Neural progenitor cell (in vitro differentiated cells): ENCODE measurements at regions not wholly inside any gene's neighbourhood (a gene's known extent, or its start where the extent isn't known, plus 50 kb on each side); places are given as distances from the start of the nearest gene placed in this dataset.

Experiments used
- DNase-seq: peaks from one replicate; pipeline ENCODE4 v3.0.0-alpha.2; 2016; ENCODE audit warnings: low spot score
- H2AFZ ChIP-seq: fragments of 200-600 bp; sonication (generic); replicated peaks from 2 replicates; pipeline ENCODE4 v1.6.1; 2016; ENCODE audit warnings: antibody characterized with exemption
- H3F3A ChIP-seq: fragments of 200-600 bp; sonication (generic); 2 replicates; pipeline ENCODE4 v1.6.1; 2016; ENCODE audit warnings: antibody characterized with exemption, low read depth
- H3K27ac ChIP-seq: fragments of 200-600 bp; sonication (generic); 2 replicates; pipeline ENCODE4 v1.5.1; 2016; ENCODE audit warnings: mild to moderate bottlenecking
- H3K27me3 ChIP-seq: fragments of 200-600 bp; sonication (generic); 2 replicates; pipeline ENCODE4 v1.6.1; 2016; ENCODE audit warnings: mild to moderate bottlenecking, moderate library complexity
- H3K36me3 ChIP-seq: fragments of 200-600 bp; sonication (generic); 2 replicates; pipeline ENCODE4 v1.5.1; 2016
- H3K4me1 ChIP-seq: fragments of 200-600 bp; sonication (generic); 2 replicates; pipeline ENCODE4 v1.6.1; 2016; ENCODE audit warnings: mixed run types
- H3K4me2 ChIP-seq: fragments of 200-600 bp; sonication (generic); 2 replicates; pipeline ENCODE4 v1.6.1; 2016
- H3K4me3 ChIP-seq: fragments of 200-600 bp; sonication (generic); 2 replicates; pipeline ENCODE4 v1.5.1; 2016
- H3K79me2 ChIP-seq: fragments of 200-600 bp; sonication (generic); 2 replicates; pipeline ENCODE4 v1.6.1; 2016; ENCODE audit warnings: low read depth
- H3K9ac ChIP-seq: fragments of 200-600 bp; sonication (generic); 2 replicates; pipeline ENCODE4 v1.6.1; 2016
- H3K9me3 ChIP-seq: fragments of 200-600 bp; sonication (generic); 2 replicates; pipeline ENCODE4 v1.5.1; 2016; ENCODE audit warnings: low read depth
- H4K20me1 ChIP-seq: fragments of 200-600 bp; sonication (generic); 2 replicates; pipeline ENCODE4 v1.6.1; 2016; ENCODE audit warnings: low read depth
- H3K27ac Mint-ChIP-seq: 3 replicates; pipeline ENCODE4 v1.8.0; 2021; ENCODE audit warnings: mixed read lengths
- H3K27me3 Mint-ChIP-seq: 2 replicates; pipeline ENCODE4 v1.8.0; 2022; ENCODE audit warnings: low read depth, mild to moderate bottlenecking, inconsistent platforms, moderate library complexity, mixed read lengths; ENCODE audit not compliant: insufficient read depth
- H3K36me3 Mint-ChIP-seq: 3 replicates; pipeline ENCODE4 v1.8.0; 2021; ENCODE audit warnings: mixed read lengths
- H3K4me1 Mint-ChIP-seq: 3 replicates; pipeline ENCODE4 v1.8.0; 2021; ENCODE audit warnings: mixed read lengths
- H3K4me3 Mint-ChIP-seq: 3 replicates; pipeline ENCODE4 v1.8.0; 2021; ENCODE audit warnings: mild to moderate bottlenecking, moderate library complexity, mixed read lengths
- H3K9me3 Mint-ChIP-seq: 3 replicates; pipeline ENCODE4 v1.8.0; 2020; ENCODE audit warnings: mixed read lengths
- EZH2 ChIP-seq: fragments of 200-600 bp; sonication (generic); IDR thresholded peaks from 2 replicates; pipeline ENCODE4 v1.6.1; 2017; ENCODE audit warnings: antibody characterized with exemption, mild to moderate bottlenecking, moderate library complexity
- EZH2phosphoT487 ChIP-seq: fragments of 200-600 bp; sonication (generic); IDR thresholded peaks from 2 replicates; pipeline ENCODE4 v1.6.1; 2017; ENCODE audit warnings: antibody characterized with exemption
- TF ChIP-seq, protein P1 (sequence below): fragments of 200-600 bp; sonication (generic); IDR thresholded peaks from 2 replicates; pipeline ENCODE4 v1.5.1; 2017; ENCODE audit warnings: antibody characterized with exemption, mild to moderate bottlenecking

DNA sequence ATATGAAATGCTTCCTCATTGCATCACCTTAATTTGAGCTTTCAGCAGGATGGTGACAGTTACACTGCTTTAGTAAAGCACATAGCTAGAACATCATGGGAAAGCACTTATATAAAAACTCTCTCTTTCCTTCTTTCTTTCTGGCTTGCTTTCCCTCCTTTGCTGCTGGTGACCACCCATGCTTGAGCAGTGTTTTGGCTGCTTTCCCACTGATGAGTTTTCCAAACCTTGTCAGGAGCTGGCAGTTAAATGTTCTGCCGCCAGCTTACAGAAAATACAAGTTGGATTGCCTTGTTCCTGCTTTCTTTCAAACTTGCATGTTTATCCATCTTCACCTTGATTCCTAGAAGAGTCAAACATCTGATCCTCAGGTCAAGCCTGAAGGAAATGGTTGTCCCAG is 323.9 kb downstream of the FOXA2 start:
- no peak overlapping the region for H2AFZ ChIP-seq
- H3K36me3 ChIP-seq: no peaks in the 10 kb centered on the region
- no peak overlapping the region for H3K4me2 ChIP-seq
- H3K9me3 Mint-ChIP-seq: no peaks in the 10 kb centered on the region
- no peak overlapping the region for H3K4me3 ChIP-seq
- H3F3A ChIP-seq: no peaks in the 10 kb centered on the region
- TF ChIP-seq EZH2phosphoT487 (no peak), EZH2 (no peak)
- TF ChIP-seq, protein P1, sequence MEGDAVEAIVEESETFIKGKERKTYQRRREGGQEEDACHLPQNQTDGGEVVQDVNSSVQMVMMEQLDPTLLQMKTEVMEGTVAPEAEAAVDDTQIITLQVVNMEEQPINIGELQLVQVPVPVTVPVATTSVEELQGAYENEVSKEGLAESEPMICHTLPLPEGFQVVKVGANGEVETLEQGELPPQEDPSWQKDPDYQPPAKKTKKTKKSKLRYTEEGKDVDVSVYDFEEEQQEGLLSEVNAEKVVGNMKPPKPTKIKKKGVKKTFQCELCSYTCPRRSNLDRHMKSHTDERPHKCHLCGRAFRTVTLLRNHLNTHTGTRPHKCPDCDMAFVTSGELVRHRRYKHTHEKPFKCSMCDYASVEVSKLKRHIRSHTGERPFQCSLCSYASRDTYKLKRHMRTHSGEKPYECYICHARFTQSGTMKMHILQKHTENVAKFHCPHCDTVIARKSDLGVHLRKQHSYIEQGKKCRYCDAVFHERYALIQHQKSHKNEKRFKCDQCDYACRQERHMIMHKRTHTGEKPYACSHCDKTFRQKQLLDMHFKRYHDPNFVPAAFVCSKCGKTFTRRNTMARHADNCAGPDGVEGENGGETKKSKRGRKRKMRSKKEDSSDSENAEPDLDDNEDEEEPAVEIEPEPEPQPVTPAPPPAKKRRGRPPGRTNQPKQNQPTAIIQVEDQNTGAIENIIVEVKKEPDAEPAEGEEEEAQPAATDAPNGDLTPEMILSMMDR: no peak
- no peak overlapping the region for H3K27ac Mint-ChIP-seq
- H4K20me1 ChIP-seq: no peaks in the 10 kb centered on the region
- no peak overlapping the region for H3K27ac ChIP-seq
- no peaks in the 10 kb centered on the region for H3K4me1 ChIP-seq
- H3K27me3 ChIP-seq: peaks cover 4% of the 10 kb centered on the region
- H3K36me3 Mint-ChIP-seq: no peaks in the 10 kb centered on the region
- H3K79me2 ChIP-seq: no peaks in the 10 kb centered on the region
- DNase-seq: no peak
- H3K4me3 Mint-ChIP-seq: no peak overlapping the region
- H3K9ac ChIP-seq: no peak overlapping the region
- peaks cover 3% of the 10 kb centered on the region for H3K27me3 Mint-ChIP-seq
- H3K4me1 Mint-ChIP-seq: no peaks in the 10 kb centered on the region
- no peaks in the 10 kb centered on the region for H3K9me3 ChIP-seq

DNA sequence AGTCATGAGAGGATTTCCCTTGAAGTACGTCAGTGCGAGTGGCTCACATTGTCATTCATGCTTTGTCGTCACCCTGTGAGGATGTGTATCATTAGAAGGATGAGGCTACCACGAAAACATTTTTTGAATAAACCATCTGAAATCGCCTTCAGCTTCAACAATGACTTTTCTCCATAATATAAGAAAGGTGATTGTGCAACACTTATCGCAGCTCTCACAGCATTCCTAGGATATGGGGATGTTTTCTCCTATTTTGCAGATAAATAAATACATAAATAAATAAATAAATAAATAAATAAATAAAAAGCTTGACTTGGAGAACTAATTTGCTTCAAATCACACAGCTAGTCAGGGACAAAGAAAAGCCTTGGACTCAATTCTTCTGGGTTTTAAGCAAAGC is 326.5 kb downstream of the FOXA2 start:
- H3K27me3 Mint-ChIP-seq: no peaks in the 10 kb centered on the region

DNA sequence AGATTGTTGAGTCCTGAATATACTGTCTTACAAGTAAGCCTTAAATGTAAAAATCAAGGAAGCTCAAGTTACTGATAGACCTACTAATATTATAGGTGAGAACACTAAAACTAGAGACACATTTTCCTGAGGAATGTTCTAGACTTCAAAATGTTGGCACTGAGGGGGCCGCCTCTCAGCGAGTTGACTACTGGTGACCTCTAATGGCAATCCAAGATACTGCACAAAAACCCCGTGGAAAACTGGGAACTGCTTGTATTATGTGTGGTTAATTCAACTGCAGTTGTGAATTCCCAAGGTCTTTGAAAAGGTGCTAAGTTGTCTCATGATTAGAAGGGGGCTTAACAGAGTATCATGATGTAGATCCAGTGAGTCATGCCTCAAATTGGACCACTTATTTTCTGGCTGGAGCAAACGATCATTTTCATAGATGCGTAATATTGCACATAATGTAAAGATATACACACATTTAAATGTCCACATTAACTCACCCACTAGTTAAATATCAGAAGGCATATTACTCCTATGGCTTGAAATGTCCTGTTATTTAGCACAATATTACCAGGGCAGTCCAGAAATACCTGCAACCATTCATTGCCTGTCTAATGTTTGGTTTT is 336.2 kb downstream of the FOXA2 start:
- H3K79me2 ChIP-seq: no peaks in the 10 kb centered on the region
- no peaks in the 10 kb centered on the region for H3K4me1 ChIP-seq
- H3K27me3 Mint-ChIP-seq: peaks cover 2% of the 10 kb centered on the region
- H3F3A ChIP-seq: no peaks in the 10 kb centered on the region
- H3K9ac ChIP-seq: no peak overlapping the region
- H3K36me3 ChIP-seq: no peaks in the 10 kb centered on the region
- TF ChIP-seq, protein P1: peak; percentile 80
- no peak for TF ChIP-seq EZH2
- H2AFZ ChIP-seq: no peak overlapping the region
- no peaks in the 10 kb centered on the region for H3K4me1 Mint-ChIP-seq
- peak; percentile 65 for DNase-seq
- no peak overlapping the region for H3K4me3 ChIP-seq
- no peaks in the 10 kb centered on the region for H3K9me3 ChIP-seq
- H3K9me3 Mint-ChIP-seq: no peaks in the 10 kb centered on the region
- no peaks in the 10 kb centered on the region for H4K20me1 ChIP-seq
- no peak overlapping the region for H3K4me2 ChIP-seq
- no peaks in the 10 kb centered on the region for H3K36me3 Mint-ChIP-seq
- no peak overlapping the region for H3K27ac ChIP-seq
- no peak overlapping the region for H3K4me3 Mint-ChIP-seq
- no peak overlapping the region for H3K27ac Mint-ChIP-seq
- no peaks in the 10 kb centered on the region for H3K27me3 ChIP-seq

More for the DNA sequence above, 326.5 kb downstream of the FOXA2 start:
- Histone ChIP-seq H3K27ac (no peak overlapping the region), H4K20me1 (no peaks in the 10 kb centered on the region), H3F3A (no peaks in the 10 kb centered on the region), H3K9me3 (no peaks in the 10 kb centered on the region), H3K4me2 (no peak overlapping the region), H3K4me3 (no peak overlapping the region), H3K36me3 (no peaks in the 10 kb centered on the region), H3K79me2 (no peaks in the 10 kb centered on the region), H3K27me3 (no peaks in the 10 kb centered on the region), H3K4me1 (no peaks in the 10 kb centered on the region), H2AFZ (no peak overlapping the region), H3K9ac (no peak overlapping the region)
- Mint-ChIP-seq H3K4me3 (no peak overlapping the region), H3K36me3 (no peaks in the 10 kb centered on the region), H3K27ac (no peak overlapping the region), H3K4me1 (no peaks in the 10 kb centered on the region), H3K9me3 (no peaks in the 10 kb centered on the region)
- no peak for DNase-seq
- TF ChIP-seq EZH2phosphoT487 (no peak), EZH2 (no peak)
- TF ChIP-seq, protein P1: no peak
